SKM-1 treated with dmso at 0.1 percent for 144 hours (cell line): ENCODE measurements at regions not wholly inside any gene's neighbourhood (a gene's known extent, or its start where the extent isn't known, plus 50 kb on each side); places are given as distances from the start of the nearest gene placed in this dataset.
"Not testable (repeated sequence)": the region's sequence is repeated elsewhere in the genome, so short reads cannot be mapped to it uniquely, and the experiment has no call there.

Experiments
- DNase-seq: peaks from one replicate; lab custom pipeline; 2025; ENCODE audit not compliant: unreplicated experiment; lab: John Stamatoyannopoulos, UW

DNA sequence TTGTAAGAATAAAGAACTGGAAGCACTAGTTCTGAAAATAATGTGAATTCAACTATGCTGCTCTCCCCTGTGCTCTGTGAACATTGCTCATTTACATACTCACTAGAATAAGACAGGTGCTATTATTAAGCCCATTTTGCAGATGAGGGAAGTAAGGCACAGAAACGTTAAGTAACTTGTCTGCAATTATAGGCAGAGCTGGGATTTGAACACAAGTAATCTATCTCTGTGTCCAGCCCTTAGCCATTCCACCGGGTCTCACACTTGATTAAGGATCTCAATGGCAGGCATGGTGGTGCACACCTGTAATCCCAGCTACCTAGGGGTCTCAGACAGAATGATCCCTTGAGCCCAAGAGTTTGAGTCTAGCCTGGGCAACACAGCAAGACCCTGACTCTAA lies 357.7 kb downstream of the CD83 start:
- DNase-seq = no peak

DNA sequence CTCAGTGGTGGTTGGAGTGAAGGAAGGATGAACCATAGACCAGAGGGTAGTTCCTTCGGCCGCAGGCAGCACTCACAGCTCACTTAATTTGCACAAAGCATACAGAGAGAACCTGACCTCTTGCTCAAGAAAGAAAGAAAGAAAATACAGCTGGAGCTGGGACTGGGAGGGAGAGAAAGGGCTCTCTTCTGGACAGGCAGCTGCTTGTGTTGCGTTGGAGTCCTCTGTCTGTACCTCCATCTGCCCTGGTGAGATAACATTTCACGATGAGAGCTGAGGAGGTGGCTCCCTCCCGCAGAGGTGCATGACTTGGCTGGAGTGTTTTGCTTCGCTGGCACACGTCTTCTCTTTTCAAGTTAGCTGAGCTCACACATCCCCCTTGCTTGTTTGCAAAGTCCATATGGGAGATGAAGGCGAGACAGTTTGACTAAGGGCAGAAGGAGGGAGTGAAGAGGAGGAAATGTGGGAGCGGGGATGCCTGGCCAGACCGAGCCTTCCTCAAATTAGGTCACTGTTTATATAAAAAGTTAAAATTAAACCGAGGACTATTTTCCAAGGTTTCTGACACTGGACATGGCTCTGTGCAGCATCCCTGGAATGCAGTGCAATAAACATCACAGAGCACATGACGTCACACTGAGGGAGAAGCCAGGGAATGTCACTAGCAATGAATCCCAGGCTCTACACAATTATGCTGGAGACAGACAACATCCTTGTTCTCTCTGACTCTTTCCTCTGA lies 359.4 kb downstream of the CD83 start:
- no peak for DNase-seq

DNA sequence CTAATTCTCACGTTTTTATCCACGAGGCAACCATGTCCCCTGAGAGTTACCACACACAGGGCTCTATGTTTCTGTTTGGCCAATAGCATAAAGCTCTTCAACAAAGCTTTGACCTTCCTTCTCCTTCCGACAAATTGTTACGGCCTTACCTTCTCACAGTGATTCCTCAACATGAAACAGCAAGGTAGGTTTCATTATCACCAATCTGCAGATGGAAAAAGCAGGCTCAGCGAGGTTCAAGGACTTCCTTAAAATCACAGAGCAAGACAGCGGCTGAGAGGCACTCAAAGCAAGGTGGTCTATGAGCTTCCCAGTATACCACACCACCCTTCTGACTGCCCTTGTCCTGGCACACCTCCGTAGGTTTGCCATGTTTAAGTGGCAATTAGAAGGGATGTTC lies 360.0 kb downstream of the CD83 start:
- no peak for DNase-seq

DNA sequence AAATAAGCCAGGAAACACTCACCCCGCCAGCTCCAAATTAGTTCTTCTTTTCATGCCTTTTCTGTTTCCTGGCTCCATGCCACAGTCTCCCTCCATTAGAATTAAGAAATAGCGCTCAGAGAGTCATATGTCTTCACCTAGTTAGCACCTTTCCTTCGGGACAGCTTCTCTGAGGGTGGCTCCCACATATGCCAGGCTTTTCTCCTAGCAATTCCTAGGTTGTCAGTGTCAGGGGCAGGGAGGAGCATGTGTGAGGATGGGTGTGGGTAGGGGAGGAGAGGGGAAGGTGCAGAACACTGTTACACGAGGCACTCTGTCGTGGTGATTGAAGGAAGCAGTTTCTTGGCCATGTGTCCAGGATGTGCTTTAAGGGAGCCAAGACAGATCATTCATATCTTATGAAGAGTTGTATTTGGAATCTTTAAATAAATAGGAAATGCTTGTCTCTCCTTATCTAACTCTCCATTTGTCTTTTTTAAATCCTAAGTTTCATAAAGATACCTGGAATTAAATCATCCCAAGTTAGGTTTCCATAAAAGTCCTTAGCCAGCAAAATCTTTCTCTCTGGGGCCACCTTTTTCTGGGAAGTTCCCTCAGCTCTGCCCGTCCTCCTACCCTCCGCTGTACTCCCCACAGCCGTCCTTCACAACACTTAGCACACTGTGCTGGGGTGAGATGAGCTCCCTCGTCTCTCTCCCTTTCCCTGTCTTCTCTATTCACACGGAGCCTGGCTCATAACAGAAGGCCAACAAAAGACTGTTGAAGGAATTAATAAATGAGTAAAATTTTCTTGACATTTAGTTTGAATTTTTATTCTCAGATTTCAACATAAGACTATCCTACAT lies 361.0 kb downstream of the CD83 start:
- DNase-seq = peak; percentile 75

DNA sequence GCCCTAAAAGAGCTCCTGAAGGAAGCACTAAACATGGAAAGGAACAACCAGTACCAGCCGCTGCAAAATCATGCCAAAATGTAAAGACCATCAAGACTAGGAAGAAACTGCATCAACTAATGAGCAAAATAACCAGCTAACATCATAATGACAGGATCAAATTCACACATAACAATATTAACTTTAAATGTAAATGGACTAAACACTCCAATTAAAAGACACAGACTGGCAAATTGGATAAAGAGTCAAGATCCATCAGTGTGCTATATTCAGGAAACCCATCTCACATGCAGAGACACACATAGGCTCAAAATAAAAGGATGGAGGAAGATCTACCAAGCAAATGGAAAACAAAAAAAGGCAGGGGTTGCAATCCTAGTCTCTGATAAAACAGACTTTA lies 364.4 kb downstream of the CD83 start:
- DNase-seq = not testable (repeated sequence)

DNA sequence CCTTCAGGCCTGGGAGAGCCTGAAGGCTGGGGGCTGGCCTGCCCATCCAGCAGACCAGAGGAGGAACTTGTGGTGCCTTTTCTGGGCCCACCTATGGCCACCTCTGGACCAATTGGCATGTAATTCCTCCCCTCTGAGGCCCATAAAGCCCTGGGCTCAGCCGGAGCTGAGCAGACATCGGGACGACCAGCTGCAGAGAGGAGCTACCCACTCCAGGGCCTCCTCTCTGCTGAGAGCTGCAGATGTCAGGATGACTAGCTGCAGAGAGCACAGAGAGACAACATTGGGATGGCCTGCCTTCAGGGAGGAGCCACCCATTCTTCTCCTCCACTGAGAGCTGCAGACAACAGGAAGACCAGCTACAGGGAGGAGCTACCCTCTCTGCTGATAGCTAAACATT lies 370.1 kb downstream of the CD83 start:
- no peak for DNase-seq

DNA sequence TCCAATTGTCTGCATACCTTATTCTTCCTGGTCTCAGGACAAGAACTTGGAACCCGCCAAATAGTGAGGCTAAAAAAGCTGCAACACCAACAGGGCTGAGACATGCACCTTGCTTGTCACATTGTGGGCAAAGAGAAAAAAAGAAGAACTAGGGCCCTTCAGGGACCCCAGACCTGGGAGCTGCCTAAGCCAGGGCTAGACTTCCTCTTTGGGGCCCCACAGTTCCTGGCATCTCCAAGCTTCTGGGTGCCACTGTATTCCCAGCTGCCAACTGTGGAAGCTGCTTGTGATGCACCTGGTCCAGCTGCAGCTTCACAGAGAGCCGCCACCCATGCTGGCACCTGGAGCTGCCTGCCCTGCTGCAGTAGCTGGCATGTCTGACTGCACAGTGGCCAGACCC lies 370.6 kb downstream of the CD83 start:
- no peak for DNase-seq

DNA sequence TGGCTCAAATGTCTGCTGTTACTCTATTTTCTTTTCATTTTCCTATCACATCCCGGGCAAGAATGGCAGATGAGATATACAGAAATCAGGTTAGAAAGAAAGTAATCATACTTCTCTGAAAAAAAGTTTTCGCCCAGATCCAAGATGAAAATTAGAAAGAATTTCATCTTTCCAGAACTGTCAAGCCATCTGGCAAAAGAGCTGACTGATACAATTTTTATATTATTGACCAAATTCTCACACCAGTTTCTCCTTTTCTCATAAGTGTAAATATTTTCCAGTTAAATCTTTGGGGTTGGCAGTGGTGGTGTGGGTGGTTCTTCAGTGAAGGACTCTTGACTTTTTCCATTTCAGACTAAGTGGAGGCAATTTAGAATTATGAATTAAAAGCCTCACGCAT lies 371.9 kb downstream of the CD83 start:
- DNase-seq = no peak

DNA sequence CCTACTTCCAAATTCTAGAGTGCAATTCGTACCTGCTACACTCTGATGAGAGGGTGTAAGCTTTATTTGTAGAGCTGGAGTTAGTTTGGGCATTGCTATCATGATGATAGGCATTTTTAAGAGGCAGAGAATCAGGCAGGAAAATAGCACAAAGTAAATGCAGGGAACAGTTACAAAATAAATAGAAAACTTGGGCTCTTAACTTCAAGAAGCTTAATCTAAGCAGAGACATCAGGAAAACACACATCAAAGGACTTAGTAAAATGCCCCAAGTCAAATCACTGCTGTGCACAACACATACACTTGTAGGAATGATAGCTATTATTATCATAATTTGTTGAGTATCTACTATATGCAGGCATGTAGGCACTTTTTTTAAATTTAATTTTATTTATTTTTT lies 381.2 kb downstream of the CD83 start:
- DNase-seq = no peak

DNA sequence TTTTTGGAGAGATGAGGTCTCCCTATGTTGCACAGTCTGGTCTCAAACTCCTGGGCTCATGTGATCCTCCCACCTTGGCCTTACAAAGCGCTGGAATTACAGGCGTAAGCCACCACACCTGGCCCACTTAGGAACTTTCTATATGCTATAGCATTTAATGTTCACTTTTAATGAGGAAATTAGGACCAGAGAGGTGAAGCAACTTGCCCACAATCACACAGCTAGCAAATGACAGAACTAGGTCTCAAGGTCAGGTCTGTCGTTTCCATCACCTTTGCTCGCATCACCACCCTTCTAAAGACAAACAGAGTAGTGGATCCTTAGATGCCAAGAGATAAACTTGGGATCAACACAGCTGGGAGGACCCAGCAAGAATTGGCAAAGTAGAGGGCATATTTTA lies 381.7 kb downstream of the CD83 start:
- DNase-seq = no peak

DNA sequence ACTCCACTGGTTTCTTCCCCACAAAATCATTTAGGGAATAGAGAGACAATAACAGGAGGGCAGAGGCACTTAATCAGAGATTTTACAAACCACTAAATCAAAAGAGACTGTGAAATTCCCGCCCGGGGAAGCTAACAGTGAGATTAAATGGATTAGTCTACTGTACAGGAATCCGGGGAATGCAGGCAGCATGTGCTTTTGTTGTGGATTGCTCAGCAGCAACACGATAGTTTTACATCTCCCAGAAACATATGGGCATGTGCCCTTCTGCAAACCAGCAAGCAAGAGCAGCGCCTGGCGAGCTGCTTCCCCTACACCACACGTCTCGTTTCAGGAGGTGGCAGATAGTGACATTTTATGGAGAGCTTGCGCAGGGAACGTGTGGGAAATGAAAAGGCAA lies 382.3 kb downstream of the CD83 start:
- DNase-seq = no peak

DNA sequence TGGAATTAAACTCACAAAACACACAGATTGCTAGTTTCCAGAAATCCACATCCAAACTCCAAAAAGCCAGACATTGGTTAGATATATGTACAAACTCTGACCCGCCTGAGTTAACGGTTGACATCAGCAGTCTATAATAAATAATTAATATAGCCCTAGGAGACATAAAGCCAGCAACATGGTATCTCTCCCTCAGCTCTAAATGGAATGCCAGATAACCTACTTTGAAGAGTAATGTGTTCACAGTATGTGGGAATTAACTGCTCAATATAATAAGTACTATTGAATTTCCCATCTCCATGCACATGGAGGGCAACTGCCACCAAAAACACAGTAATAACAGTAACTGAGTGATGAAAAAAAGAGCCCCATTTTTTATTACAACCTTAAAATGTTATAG lies 383.2 kb downstream of the CD83 start:
- no peak for DNase-seq

DNA sequence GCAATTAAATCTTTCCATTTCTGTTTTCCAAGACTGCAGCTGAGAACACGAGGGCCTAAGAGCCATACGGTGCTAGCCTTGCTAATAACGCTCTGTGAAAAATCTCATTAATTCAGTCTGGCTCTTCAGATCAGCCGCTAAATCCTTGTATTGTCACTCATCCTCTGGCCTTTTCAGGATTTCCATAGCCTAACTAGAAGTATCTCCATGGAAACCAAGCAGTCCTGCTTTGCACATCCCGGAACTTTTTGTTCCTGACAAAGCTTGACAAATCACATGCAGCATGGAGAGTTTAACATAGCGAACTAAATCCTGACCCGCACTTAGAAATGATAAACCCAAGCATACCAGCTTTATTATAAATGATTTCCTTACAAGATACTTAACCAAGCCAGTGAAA lies 383.7 kb downstream of the CD83 start:
- DNase-seq = no peak

DNA sequence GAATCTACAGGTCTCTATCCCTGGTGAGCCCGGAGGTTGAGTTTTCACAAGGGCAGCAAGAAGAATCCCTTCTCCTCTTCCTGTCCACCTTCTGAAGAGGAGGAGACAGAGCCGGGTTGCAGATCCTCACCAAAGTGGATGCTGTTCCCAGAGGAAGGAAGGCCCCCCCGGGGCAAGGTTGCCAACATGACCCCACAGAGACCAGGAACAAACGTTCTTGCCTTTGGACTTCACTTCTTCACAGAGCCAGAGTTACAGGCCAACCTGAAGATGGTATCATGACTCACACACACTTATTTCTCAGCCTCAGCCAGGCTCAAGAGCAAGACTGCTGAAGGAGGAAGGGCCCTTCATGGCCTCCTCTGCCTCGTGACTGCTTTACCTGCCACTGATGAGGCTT lies 384.3 kb downstream of the CD83 start:
- no peak for DNase-seq

DNA sequence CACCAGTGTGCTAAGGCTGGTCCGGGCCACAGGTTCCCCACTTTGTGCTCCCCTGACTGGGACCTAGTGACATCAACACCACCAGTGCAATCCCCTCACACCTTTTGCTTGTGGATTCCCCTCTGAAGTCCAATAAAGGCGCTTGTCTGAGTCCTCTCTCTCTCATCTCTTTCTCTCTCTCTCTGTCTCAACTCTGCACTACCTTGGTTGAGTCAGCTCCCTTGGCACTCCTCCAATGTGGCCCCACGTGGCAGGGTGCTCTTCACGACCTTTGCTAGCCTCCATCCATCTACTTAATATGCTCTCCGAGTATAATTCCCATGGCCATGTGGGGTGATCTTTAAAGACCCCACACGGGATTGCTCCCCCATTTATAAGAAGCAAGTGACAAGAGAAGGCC lies 385.0 kb downstream of the CD83 start:
- no peak for DNase-seq

DNA sequence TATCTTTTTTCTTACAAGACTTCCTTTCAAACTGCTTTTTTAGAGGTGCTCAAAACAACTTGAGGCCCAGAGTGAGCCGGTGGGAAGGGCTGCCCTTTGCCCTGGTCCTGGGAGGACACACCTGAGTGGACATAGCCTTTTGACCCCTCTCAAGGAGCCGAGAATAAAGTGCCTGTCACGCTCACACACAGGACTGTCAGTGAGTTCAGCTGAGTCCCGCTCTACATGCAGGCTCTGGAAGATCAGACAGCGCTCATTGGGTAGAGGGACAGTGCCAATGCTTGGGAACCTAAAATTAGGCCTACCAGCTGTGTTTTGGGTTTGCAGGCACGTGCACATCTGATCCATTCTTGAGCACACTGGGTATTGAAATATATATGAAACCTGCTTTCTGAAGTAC lies 387.8 kb downstream of the CD83 start:
- no peak for DNase-seq

DNA sequence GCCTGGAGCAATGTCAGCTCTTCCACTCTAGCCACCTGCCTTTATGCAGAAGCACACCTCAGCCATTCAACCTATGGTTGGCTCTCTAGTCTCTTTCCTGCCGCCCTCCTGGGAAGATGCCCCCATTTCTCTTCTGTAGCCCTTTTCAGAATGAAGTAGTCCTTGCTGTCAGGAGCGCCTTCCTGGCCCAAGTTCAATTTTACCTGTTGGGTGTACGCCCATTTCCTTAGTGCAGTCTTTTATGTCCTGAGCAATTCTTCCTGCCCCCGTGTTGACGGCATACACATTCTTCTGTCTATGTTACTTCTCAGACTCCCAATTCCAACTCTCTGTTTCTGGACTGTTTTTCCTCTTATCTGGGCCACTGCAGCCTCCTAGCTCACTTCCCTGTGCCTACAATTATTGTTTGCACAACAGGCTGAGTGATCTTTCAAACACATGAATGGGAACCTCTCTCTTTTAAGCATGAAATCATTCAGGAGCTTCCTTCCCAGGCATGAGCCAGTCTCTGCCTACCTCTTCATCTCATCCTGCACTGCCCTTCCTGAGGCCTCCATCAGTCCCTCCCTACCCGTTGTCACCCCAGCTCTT lies 389.2 kb downstream of the CD83 start:
- no peak for DNase-seq

DNA sequence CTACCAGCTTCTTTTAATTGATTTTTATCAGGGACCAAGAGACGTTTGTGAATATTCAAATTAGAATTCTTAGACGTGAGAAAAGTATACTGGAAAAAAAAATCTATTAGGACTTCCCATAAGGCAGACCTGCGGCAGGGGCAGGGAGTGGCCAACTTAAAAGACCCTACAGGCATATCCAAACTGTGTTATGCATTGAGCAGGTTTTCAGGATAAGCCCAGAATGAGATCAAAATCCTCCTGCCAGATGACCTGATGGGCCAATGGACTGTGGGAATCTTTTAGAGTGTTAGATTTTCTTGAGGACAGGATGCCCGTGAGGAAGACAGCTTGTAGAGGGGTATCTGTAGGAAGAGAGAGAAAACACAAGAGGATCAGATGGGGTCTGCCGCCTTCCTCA lies 391.5 kb downstream of the CD83 start:
- DNase-seq = no peak

DNA sequence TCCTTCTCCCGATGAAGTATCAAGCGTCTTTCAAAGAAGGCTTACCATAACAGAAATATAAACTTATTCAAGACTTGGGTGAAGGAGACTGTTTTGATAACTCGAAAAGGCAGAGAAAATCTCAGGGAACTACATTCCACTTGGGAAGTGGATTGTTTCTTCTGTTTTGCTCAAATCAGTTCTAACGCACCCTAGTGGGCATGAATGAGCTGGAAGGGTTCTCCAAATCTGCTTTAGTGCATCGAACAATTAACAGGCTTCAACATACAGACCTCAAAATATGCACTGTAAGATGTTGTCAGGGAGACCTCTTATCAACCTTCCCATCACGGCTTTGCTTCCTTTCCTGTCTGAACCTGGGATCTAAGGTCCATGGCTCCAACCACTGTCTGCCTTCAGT lies 392.5 kb downstream of the CD83 start:
- DNase-seq = no peak

DNA sequence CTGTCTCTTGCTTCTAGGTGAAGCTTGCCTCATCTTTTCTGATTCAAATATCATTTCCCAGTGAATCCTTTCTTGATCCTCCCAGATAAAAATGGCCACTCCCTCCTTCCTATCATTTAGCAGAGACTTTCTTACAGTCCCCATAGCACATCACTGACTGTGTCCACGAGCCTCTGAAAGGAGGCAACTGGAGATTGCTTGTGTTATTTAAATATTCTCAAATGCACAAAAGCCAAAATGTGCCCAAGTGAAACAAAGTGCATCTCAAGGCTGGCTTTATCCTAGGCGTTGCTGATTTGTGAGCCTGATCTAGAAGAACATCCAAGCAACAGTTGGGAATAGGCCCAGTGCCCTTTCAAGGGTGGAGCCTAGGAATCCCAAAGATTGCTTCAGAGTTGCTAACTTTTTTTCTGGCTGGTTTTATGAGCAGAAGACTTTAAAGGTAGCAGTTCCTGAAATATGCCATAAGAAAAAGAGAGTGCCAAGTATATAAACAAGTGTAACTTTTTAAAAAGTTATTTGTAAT lies 393.6 kb downstream of the CD83 start:
- DNase-seq = no peak

DNA sequence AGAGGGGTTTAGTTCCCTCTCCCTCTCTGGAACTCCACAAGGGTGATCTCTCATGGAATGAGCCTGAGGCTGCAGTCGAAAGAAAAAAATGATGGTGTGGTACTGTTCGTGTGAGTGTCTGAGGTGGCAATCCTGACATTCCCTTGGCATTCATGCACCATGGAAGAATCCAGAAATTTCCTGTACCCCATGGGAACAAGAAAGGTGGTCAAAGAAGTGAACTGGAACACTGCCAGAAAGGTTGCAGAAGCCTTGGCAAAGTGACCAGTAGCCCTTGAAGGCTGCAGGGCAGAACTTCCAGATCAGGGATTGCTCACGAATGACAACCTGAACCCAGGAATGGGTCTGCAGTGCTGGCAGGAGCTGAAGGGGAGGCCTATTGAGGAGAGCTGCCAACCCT lies 394.7 kb downstream of the CD83 start:
- DNase-seq = no peak
